Fibroblast of skin of back (primary cell): ENCODE measurements at regions not wholly inside any gene's neighbourhood (a gene's known extent, or its start where the extent isn't known, plus 50 kb on each side); places are given as distances from the start of the nearest gene placed in this dataset.
"Not testable (repeated sequence)": the region's sequence is repeated elsewhere in the genome, so short reads cannot be mapped to it uniquely, and the experiment has no call there.

ENCODE experiments used
- DNase-seq: peaks from one replicate; pipeline ENCODE4 v3.0.0-alpha.2; 2013

DNA sequence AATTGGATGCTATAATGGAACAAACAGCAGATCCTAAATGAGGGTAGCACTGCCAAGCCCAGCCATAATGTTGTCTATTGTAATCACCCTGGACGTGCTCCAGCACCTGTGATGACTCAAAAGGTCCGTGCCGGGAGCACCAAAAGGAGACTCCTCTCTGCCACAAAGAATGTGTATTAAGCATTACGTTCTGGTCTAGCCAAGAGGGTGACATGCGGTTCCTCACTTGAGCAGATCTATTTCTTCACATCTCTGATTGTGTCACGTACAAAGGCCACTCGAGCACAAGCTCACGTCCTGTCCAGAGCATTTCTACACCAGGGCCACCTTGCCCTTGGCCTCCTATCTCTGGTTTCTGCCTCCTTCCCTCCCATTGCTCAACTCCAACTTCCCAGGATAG, 219.9 kb upstream of the IRS2 start:
- DNase-seq: no peak

- DNase-seq: no peak
Measured at GRCh38 chr13:110005563-110005962, 219.2 kb upstream of the IRS2 start.

GRCh38 chr13:110004814-110005213, 218.4 kb upstream of the IRS2 start:
- DNase-seq: no peak

DNA sequence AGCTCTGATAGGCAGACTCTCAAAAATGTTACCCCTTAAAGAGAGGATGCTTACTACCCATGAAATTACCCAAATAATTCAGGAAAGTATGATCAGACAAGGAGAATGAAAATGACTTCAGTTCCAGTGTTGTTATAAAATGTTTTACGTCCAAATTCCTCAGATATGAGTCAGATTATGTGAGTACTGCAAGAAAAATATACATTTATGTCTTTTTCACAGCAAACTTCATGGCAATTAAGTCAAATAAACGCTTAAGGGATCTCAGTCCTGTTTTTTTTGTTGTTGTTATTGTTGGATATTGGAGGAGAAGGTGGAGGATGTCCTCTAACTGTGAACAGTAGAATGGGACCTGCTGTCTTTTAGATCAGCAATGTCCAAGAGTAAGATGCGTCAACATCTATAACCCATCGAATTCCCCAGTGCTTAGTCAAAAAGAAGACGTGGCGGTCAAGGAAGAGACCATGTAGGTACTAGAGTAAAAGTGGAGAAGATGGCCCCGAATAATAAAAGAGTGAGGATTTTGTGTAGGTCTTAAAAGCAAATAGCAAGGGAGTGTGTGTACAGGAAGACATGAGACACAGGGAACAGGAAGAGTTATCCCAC, 215.4 kb upstream of the IRS2 start:
- peak; percentile 84 for DNase-seq

- no peak for DNase-seq
Measured at GRCh38 chr13:110000534-110001345, 214.4 kb upstream of the IRS2 start.

DNA sequence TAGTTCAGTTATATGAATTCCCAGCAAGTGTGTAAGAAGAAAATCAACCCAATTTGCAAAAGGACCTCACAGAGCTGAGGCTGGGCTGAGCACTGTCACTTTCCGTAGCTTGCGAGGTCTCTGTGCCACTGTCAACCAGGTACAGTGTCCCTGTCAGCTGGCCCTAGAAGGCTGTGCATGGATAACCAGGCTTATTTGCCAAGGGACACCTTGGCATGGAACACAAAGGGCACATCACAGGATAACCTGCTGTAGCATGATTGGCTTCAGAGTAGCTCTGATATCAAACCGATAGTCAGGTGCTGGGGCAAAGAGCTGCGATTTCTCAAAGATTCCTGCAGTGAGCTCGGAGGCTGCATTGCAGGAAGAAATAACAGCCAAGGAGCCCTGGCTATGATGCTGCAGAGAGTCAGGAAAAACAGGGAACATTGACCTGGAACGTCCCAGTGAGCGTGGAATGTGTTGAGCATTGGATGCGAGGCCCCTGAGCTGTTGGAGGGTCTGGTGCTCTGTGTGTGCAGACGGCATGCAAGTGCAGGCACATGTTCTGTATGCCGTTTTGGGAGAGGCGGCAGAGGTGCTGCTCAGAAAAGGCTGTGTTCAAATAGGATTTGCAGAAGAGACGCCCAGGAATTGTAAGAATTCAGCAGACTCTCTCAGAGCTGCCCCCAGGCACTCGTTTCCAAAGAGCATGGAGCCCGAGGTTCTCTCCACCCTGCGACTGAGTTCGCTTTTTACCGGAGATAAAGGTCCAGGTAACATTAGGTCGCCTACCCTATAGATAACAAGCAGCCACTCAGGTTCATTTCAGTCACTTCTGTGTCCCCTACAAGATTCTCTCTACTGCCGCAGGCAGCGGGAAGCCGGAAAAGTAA, 213.5 kb upstream of the IRS2 start:
- DNase-seq: no peak

- DNase-seq: peak; percentile 84
Measured at GRCh38 chr13:109998684-109999533, 212.5 kb upstream of the IRS2 start.

- no peak for DNase-seq
Measured at GRCh38 chr13:109998037-109998436, 211.7 kb upstream of the IRS2 start.

- DNase-seq: not testable (repeated sequence)
Measured at GRCh38 chr13:109997056-109997595, 210.7 kb upstream of the IRS2 start.

DNA sequence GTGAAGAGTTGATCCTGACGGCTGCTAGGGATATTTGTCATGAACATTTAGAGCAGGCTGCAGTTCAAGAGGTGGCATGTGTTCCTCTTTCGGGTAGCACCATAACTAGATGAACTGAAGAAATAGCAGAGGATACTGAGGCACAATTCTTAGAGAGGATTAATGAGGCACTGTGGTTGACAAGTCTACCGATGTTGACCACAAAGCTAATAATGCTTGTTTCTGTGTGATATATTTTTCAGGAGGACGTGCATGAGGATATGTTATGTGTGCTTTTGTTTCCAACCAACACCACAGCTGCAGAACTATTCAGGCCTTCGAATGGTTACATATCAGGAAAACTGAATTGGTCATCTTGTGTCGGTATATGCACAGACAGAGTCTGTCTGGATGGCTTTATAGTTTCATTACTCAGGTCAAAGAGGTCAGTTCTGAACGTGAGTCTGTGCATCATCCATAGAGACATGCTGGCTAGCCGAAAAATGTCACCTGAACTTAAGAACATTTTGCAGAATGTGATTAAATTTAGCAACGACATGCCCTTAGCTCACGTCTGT, 210.1 kb upstream of the IRS2 start:
- no peak for DNase-seq

- DNase-seq: no peak
Measured at GRCh38 chr13:109995578-109995977, 209.2 kb upstream of the IRS2 start.

- no peak for DNase-seq
Measured at GRCh38 chr13:109990296-109990695, 203.9 kb upstream of the IRS2 start.

DNA sequence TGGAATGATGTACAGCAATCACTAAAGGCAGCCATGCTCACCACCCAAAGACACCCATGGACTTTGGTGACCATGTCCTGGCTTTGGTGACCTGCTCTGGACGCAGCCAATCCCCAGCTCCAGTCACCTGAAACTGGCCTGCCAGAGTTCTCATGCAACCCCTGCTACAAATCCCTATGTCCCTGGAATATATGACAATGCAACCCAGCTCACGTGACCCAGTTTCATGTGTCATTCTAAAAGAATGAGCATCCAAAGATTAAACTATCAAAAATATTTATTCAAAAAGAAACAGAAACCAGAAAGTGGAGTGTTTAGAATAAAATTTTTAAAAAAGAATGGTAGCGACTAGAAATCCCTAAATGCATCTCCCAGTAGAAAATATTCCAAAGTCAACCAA, 203.3 kb upstream of the IRS2 start:
- peak; percentile 77 for DNase-seq

DNA sequence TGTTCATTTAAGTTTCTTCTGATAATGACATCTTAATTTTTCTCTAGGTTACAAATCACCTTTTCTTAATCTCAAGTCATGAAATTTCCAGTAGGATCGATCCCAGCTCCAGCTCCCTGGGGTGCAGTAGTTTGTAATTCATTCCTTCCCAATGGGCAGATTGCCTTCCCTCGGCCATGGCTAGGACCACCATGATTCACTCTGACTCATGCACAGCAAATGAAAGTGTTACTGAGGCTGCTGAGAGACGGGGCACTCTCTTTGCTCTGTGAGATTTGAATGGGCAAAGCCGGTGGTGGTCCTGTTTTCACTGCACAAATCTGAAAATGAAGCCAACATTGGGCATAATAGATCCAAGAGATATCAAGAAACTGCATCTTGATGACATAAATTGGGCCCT, 202.8 kb upstream of the IRS2 start:
- DNase-seq: peak; percentile 70

DNA sequence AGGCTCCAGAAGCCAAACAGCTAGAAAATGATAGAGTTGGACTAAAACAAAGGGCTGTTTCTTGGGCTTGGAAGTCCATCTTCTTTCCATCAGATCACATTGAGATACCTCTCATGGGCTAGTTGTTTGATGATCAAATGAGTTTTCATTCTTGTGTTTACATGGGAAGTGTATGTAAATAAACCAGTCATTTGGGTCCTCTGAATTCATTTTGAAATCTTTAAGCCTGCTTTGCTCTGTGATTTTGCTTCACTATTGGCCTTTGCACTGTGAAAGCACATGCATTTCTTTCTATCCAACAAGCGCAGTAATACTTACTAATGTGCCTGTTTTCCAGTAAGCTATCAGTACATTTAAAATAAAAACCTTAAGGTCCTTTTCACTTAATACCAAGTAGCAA, 200.5 kb upstream of the IRS2 start:
- no peak for DNase-seq

GRCh38 chr13:109985871-109986450, 199.6 kb upstream of the IRS2 start:
- DNase-seq: peak; percentile 27

DNA sequence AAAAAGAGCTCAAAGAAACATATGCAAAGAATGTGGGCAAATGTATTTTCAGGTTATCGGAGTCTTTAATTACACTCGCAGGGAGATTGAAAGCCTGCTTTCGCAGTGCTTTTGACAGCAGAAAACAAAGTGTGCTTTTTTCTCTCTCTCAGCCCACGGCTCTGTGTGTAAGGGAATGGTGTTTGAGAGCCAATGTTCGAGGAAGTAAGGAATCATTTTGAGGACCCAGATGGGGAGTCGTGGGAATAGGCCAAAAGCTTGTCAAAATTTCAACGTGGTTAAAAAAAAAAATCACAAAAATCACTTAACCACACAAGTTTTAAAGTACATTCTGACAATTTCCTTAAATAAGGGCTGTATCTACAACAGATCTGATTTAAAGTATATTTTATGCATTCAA, 197.1 kb upstream of the IRS2 start:
- no peak for DNase-seq

DNA sequence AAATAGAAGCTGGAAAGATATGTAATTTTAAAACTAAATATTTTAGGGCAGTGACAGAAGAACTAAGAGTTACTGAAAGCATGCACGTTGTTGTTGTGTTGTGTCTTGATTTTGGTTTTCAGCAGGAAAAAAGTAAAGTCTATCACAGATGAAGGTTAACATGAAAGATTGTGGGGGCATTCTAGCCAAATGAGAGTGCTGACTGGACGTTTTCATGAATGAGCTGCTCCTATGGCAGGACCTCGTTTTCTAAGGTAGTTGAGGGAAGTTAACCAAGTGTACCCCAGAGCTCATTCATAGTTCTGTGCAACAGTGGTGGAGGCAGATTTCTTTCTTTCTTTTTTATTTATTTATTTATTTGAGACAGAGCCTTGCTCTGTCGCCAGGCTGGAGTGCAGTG, 194.6 kb upstream of the IRS2 start:
- no peak for DNase-seq

DNA sequence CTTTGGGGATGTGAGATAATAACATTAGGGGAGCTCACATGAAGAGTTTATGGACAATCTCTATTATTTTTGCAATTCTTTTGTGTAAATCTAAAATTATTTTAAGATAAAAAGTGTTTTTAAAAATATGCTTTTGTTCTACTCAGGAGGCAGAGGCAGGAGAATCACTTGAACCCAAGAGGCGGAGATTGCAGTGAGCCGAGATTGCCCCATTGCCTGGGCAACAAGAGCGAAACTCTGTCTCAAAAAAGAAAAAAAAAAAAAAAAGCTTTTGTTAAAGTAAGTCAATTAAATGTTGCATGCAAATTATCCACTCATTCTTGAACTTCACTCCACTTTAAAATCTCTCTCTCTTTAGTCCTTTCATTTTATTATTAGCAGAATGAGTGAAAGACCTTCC, 193.3 kb upstream of the IRS2 start:
- not testable (repeated sequence) for DNase-seq

DNA sequence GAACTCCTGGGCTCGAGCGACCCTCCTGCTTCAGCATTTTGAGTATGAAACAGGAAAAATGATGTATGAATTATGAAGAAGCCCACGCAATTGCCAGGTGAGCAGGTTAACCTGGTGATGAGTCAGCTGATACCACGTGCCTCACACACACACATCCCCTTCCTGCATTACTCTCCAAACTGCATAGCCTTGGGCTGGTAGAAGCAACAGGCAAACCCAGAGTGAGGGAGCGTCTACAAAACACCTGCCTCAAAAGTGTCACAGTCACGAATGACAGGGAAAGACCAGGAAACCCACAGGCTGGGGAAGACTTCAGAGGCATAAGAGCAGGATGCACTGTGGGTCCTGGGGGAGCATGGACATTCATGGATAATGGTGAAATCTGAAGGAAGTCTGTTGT, 192.8 kb upstream of the IRS2 start:
- DNase-seq: no peak

GRCh38 chr13:109977212-109977968, 191.0 kb upstream of the IRS2 start:
- DNase-seq: no peak
